ENCODE measurements at regions not wholly inside any gene's neighbourhood (a gene's known extent, or its start where the extent isn't known, plus 50 kb on each side); places are given as distances from the start of the nearest gene placed in this dataset.

DNA sequence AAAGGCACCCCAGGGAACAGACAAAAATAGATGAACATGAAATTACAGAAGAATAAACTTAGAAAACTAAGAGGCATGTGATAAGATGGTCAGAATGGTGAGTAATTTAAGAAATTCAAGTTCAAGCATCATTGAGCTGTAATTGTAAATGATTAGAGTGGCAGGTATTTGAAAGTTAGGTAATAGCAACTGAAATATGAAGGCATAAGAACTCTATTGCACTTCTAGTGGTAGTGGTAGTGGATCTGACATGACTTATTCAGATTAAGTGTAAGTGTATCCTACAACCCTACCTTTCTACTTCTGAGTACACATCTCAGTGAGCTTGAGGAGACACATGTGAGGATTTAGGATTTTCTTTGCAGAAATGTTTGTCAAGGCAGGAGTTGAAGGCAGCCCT, 192.9 kb upstream of the RIOK2 start:
- Mint-ChIP-seq H3K27me3 (ENCODE audit: low read depth in 3 of 3) (no peaks in the 10 kb centered on the region), H3K27ac (no peak overlapping the region), H3K36me3 (no peaks in the 10 kb centered on the region), H3K4me1 (no peaks in the 10 kb centered on the region), H3K4me3 (no peak overlapping the region), H3K9me3 (peaks cover 0 to 12% (median 2%) of the 10 kb centered on the region in 7 donors)
- no peak overlapping the region for H3K27ac ChIP-seq (ENCODE audit: low read depth in 1 of 2, low read length in 2 of 2)
- TF ChIP-seq, protein P1, sequence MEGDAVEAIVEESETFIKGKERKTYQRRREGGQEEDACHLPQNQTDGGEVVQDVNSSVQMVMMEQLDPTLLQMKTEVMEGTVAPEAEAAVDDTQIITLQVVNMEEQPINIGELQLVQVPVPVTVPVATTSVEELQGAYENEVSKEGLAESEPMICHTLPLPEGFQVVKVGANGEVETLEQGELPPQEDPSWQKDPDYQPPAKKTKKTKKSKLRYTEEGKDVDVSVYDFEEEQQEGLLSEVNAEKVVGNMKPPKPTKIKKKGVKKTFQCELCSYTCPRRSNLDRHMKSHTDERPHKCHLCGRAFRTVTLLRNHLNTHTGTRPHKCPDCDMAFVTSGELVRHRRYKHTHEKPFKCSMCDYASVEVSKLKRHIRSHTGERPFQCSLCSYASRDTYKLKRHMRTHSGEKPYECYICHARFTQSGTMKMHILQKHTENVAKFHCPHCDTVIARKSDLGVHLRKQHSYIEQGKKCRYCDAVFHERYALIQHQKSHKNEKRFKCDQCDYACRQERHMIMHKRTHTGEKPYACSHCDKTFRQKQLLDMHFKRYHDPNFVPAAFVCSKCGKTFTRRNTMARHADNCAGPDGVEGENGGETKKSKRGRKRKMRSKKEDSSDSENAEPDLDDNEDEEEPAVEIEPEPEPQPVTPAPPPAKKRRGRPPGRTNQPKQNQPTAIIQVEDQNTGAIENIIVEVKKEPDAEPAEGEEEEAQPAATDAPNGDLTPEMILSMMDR (IDR thresholded peaks at IDR 0.05), result no peak
- H3K9me3 ChIP-seq (replicated peaks in 1 of 2; ENCODE audit: control insufficient read depth in 1 of 2, insufficient read depth in 1 of 2, low read length in 2 of 2), result no peaks in the 10 kb centered on the region
- H3K4me3 ChIP-seq (replicated peaks in 1 of 3; ENCODE audit: low read depth in 2 of 3, low read length in 3 of 3), result no peak overlapping the region
- no peaks in the 10 kb centered on the region for H3K36me3 ChIP-seq (replicated peaks in 1 of 2; ENCODE audit: control insufficient read depth in 1 of 2, insufficient read depth in 2 of 2, low read length in 2 of 2)
- no peak for DNase-seq
- no peaks in the 10 kb centered on the region for H3K27me3 ChIP-seq (ENCODE audit: control insufficient read depth in 2 of 2, insufficient read depth in 2 of 2, low read length in 2 of 2)
- no peak overlapping the region for H2AFZ ChIP-seq (ENCODE audit: insufficient read depth, low read depth, low read length, poor library complexity, severe bottlenecking)
- no peaks in the 10 kb centered on the region for H3K79me2 ChIP-seq (ENCODE audit: insufficient read depth, low read length)
- intact Hi-C loops (cut with micrococcal nuclease), result no loop called here
- no peaks in the 10 kb centered on the region for H4K20me1 ChIP-seq (ENCODE audit: insufficient read depth, low read length)
- no peak overlapping the region for H3K9ac ChIP-seq (ENCODE audit: insufficient read depth, low read length, poor library complexity, severe bottlenecking)
- H3K4me2 ChIP-seq (replicated peaks; ENCODE audit: extremely low read depth, low read length, poor library complexity, severe bottlenecking), result no peak overlapping the region
- H3K4me1 ChIP-seq (ENCODE audit: control insufficient read depth in 1 of 2, insufficient read depth in 2 of 2, low read length in 2 of 2), result no peaks in the 10 kb centered on the region

GRCh38 chr5:97377582-97377981, 194.5 kb upstream of the RIOK2 start:
- Mint-ChIP-seq H3K27me3 (ENCODE audit: low read depth in 3 of 3) (no peaks in the 10 kb centered on the region), H3K9me3 (peaks cover 0 to 12% (median 2%) of the 10 kb centered on the region in 7 donors), H3K4me3 (no peak overlapping the region), H3K27ac (no peak overlapping the region), H3K4me1 (no peaks in the 10 kb centered on the region), H3K36me3 (no peaks in the 10 kb centered on the region)
- H4K20me1 ChIP-seq (ENCODE audit: insufficient read depth, low read length), result no peaks in the 10 kb centered on the region
- WGBS (ENCODE audit: insufficient coverage), result 100% methylated on average over 1 of the region's 1 CpG
- no peak overlapping the region for H2AFZ ChIP-seq (ENCODE audit: insufficient read depth, low read depth, low read length, poor library complexity, severe bottlenecking)
- no peak overlapping the region for H3K4me3 ChIP-seq (replicated peaks in 1 of 3; ENCODE audit: low read depth in 2 of 3, low read length in 3 of 3)
- H3K79me2 ChIP-seq (ENCODE audit: insufficient read depth, low read length), result no peaks in the 10 kb centered on the region
- no peaks in the 10 kb centered on the region for H3K36me3 ChIP-seq (replicated peaks in 1 of 2; ENCODE audit: control insufficient read depth in 1 of 2, insufficient read depth in 2 of 2, low read length in 2 of 2)
- no peaks in the 10 kb centered on the region for H3K27me3 ChIP-seq (ENCODE audit: control insufficient read depth in 2 of 2, insufficient read depth in 2 of 2, low read length in 2 of 2)
- no peak overlapping the region for H3K9ac ChIP-seq (ENCODE audit: insufficient read depth, low read length, poor library complexity, severe bottlenecking)
- TF ChIP-seq, protein P1 (IDR thresholded peaks at IDR 0.05), result no peak
- H3K9me3 ChIP-seq (replicated peaks in 1 of 2; ENCODE audit: control insufficient read depth in 1 of 2, insufficient read depth in 1 of 2, low read length in 2 of 2), result no peaks in the 10 kb centered on the region
- no peak overlapping the region for H3K4me2 ChIP-seq (replicated peaks; ENCODE audit: extremely low read depth, low read length, poor library complexity, severe bottlenecking)
- H3K27ac ChIP-seq (ENCODE audit: low read depth in 1 of 2, low read length in 2 of 2), result no peak overlapping the region
- no peaks in the 10 kb centered on the region for H3K4me1 ChIP-seq (ENCODE audit: control insufficient read depth in 1 of 2, insufficient read depth in 2 of 2, low read length in 2 of 2)
- DNase-seq, result no peak
- intact Hi-C loops (cut with micrococcal nuclease), result no loop called here
